Inflammatory macrophage treated with lipopolysaccharide for 4 hours (primary cell): ENCODE measurements at regions not wholly inside any gene's neighbourhood (a gene's known extent, or its start where the extent isn't known, plus 50 kb on each side); places are given as distances from the start of the nearest gene placed in this dataset.
A peak's percentile ranks its signal among the peaks of the same experiment; 100 is the strongest.
"Not testable (repeated sequence)": the region's sequence is repeated elsewhere in the genome, so short reads cannot be mapped to it uniquely, and the experiment has no call there.

Experiments used
- DNase-seq: peaks from one replicate; pipeline ENCODE4 v3.0.0-alpha.2; 2020

DNA sequence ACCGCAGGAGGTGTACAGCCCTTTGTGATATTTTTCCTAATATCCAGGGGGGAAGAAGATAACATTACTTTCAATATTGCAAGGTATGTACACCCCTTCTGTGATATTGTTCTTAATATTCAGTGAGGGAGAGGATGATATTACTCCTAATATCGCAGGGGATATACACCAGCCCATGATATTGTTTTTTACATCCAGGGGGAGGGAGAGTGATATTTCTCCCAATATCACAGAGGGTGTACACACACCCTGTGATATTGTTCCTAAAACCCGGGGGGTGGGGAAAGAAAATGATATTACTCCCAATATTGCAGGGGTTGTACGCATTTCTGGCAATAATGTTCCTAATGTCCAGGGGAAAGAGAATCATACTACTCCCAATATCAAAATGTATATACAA, 58.0 kb upstream of the SLC25A48 start:
- DNase-seq, result no peak

GRCh38 chr5:135761746-135762145, 72.7 kb upstream of the SLC25A48 start:
- DNase-seq, result no peak

GRCh38 chr5:135759149-135759784, 75.2 kb upstream of the SLC25A48 start:
- no peak for DNase-seq

DNA sequence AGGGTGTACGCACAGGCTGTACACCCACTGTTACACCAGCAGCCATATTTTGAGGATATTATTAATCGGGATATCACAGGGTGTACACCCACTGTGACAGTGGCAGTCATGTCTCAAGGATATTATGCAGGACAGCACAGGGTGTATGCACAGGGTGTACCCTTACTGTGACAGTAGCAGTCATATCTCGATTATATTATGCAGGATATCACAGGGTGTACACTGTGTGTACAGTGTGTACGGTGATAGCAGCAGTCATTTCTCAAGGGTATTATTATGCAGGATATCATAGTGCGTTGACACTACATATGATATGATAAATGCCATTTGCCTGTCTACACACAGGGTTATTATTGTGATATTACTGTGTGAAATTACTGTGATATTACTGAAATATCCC, 80.5 kb upstream of the SLC25A48 start:
- DNase-seq, result no peak

- no peak for DNase-seq
Measured at GRCh38 chr5:135750506-135750905, 84.0 kb upstream of the SLC25A48 start.

GRCh38 chr5:135747824-135748223, 86.6 kb upstream of the SLC25A48 start:
- DNase-seq, result no peak

DNA sequence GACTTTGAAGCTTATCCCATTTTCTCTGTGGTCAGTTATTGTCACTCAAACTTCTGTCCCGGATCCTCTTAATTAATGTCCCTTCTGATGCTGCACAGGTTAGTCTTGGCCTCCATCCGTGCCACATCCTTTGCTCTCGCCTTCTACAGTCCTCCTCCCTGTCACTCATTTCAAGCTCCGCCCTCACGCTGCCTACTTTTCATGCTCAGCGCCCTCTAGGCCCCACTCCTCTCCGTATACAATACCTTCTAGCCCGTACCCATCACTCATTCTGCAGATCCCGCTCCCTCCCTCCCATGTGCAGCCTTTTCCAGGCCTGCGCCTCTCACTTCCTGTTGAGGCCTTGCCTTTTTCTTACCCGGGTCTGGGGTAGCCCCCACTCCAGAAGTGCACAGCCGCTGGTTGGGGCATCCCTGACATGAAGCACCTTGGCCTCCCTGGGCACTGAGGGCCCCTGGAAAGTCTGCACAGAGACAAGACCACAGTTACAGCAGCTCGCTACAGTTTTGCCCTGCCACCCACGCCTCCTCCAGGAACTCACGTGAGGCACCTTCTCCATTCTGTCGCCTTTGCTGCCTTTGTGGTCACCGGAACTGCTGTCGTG, 88.5 kb upstream of the SLC25A48 start:
- DNase-seq, result no peak

GRCh38 chr5:135743705-135744411, 90.6 kb upstream of the SLC25A48 start:
- no peak for DNase-seq

DNA sequence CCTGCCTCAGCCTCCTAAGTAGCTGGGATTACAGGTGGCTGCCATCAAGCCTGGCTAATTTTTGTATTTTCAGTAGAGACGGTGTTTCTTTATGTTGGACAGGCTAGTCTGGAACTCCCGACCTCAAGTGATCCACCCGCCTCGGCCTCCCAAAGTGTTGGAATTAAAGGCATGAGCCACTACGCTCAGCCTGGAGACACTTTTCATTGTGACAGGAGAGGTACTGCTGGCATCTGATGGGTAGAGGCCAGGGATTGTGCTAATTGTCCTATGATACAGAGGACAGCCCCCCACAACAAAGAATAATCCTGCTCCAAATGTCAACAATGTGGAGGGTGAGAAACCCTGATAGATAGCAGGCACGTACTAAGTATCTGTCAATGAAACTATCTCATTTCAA, 91.3 kb upstream of the SLC25A48 start:
- no peak for DNase-seq

GRCh38 chr5:135742240-135742639, 92.2 kb upstream of the SLC25A48 start:
- not testable (repeated sequence) for DNase-seq

- no peak for DNase-seq
Measured at GRCh38 chr5:135741040-135741439, 93.4 kb upstream of the SLC25A48 start.

GRCh38 chr5:135740475-135740874, 94.0 kb upstream of the SLC25A48 start:
- DNase-seq, result no peak

DNA sequence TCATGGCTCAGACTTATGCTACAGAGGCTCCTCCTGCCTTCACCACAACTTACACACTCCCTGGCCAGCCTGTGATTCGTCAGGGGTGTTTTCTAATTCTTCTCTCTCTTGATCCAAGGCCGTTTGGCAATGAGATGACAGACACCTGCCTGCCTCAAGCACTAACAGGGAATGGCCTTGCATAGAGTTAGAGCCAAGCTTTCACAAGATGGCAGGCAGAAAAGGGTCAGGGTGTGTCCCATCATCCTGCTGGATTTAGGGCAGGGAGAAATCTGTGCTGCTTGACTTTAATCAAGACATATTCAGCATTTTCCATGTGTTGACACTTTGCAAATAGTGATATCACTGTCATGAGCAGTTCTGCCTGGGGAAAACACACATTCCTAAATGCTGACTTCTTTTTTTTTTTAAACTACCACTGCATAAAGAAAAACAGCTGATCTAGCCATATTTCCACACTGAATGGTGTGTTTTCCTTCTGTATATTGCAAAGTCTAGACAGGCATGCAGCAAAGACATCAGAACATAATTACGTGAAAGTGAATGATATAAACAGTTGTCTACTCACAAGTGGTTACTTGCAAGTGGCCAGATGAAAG, 95.0 kb upstream of the SLC25A48 start:
- DNase-seq, result peak; percentile 31

GRCh38 chr5:135738564-135738875, 95.9 kb upstream of the SLC25A48 start:
- no peak for DNase-seq

- DNase-seq, result no peak
Measured at GRCh38 chr5:135737701-135738563, 96.5 kb upstream of the SLC25A48 start.

GRCh38 chr5:135736952-135737351, 97.5 kb upstream of the SLC25A48 start:
- DNase-seq, result not testable (repeated sequence)

- no peak for DNase-seq
Measured at GRCh38 chr5:135735831-135736230, 98.6 kb upstream of the SLC25A48 start.

DNA sequence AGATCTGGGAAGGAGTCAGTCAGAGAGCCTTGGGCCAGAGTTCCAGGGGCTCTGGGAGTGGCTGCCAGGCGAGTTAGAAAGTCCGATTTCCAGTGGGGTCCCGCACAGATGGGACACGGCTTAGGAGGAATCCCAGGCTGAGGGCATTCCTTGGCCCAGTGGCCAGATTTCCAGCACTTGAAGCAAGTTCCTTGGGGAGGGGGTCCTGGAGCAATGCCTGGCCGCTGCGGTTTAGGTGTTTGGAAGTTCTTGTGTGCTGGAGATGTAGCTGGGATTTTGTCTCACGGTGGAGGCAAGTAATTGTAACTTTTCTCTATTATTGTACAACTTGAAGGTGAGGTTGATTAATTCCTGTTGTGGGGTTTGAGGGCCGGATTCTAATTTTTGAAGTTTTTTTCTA, 99.5 kb upstream of the SLC25A48 start:
- not testable (repeated sequence) for DNase-seq

DNA sequence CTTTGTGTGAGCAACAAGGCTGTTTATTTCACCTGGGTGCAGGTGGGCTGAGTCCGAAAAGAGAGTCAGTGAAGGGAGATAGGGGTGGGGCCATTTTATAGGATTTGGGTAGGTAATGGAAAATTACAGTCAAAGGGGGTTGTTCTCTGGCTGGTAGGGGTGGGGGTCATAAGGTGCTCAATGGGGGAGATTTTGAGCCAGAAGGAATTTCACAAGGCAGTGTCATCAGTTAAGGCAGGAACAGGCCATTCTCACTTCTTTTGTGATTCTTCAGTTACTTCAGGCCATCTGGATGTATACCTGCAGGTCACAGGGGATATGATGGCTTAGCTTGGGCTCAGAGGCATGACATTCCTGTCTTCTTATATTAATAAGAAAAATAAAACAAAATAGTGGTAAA, 103.4 kb upstream of the SLC25A48 start:
- DNase-seq, result not testable (repeated sequence)

- peak; percentile 12 for DNase-seq
Measured at GRCh38 chr5:135730161-135730560, 104.3 kb upstream of the SLC25A48 start.

GRCh38 chr5:135729321-135729786, 105.1 kb upstream of the SLC25A48 start:
- peak; percentile 32 for DNase-seq

DNA sequence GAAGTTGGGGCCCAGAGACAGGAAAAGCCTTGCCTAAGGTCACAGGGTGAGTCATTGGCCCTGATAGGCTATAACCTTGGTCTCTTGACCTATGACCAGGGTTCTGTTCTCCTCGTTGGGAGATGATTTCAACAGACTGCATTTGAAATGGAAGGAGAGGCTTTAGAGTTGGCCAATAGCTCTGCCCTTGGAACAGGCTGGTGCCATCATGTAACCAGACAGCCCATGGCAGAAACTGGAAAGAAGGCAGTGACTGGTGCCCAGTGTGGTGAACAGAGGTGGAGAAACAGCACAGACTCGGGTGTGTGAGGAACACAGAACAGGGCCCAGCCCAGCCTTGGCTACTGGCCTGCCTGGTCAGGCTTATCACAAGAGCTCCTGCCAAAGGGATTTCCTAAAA, 109.8 kb upstream of the SLC25A48 start:
- peak; percentile 44 for DNase-seq

GRCh38 chr5:135723491-135723890, 111.0 kb upstream of the SLC25A48 start:
- no peak for DNase-seq
